ENCODE measurements at regions not wholly inside any gene's neighbourhood (a gene's known extent, or its start where the extent isn't known, plus 50 kb on each side); places are given as distances from the start of the nearest gene placed in this dataset.

GRCh38 chr3:188099907-188100306, 54.0 kb upstream of the LPP start:
- TF ChIP-seq CTCF (IDR thresholded peaks at IDR 0.05): no peak
- TF ChIP-seq POLR2A (IDR thresholded peaks at IDR 0.05): no peak
- TF ChIP-seq EP300 (IDR thresholded peaks at IDR 0.05): no peak
